ENCODE measurements at regions not wholly inside any gene's neighbourhood (a gene's known extent, or its start where the extent isn't known, plus 50 kb on each side); places are given as distances from the start of the nearest gene placed in this dataset.

DNA sequence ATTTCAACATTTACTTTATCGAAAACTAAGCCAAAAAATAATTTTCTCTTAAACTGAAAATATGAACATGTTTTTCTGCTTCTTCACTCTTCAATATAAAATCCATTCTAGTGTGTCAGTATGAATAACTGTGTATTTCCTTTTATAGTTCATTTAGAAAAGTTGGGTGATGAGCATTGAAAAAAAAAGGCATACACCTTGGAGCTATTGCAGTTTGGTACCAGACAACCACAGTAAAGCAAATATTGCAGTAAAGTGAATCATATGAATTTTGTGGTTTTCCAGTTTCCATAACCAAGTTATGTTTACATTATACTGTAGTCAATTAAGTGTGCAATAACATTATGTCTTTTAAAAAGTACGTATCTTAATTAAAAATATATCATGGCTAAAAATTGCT is 195.0 kb upstream of the FOXG1 start:
- H3K4me1 ChIP-seq (ENCODE audit: control insufficient read depth, insufficient read depth, low read length), result no peaks in the 10 kb centered on the region
- no peaks in the 10 kb centered on the region for H3K36me3 ChIP-seq (ENCODE audit: control insufficient read depth, insufficient read depth, low read length)
- DNase-seq, result no peak
- WGBS (ENCODE audit: insufficient coverage), result no CpG with 5 or more reads among the region's 2 CpGs
- H3K4me3 ChIP-seq (ENCODE audit: low read length), result no peak overlapping the region
- H3K27ac ChIP-seq (ENCODE audit: low read length), result no peak overlapping the region
- H3K27me3 ChIP-seq (ENCODE audit: control insufficient read depth, insufficient read depth, low read length), result no peaks in the 10 kb centered on the region
- peaks cover 15% of the 10 kb centered on the region for H3K9me3 ChIP-seq (replicated peaks; ENCODE audit: control insufficient read depth, low read depth, low read length)

DNA sequence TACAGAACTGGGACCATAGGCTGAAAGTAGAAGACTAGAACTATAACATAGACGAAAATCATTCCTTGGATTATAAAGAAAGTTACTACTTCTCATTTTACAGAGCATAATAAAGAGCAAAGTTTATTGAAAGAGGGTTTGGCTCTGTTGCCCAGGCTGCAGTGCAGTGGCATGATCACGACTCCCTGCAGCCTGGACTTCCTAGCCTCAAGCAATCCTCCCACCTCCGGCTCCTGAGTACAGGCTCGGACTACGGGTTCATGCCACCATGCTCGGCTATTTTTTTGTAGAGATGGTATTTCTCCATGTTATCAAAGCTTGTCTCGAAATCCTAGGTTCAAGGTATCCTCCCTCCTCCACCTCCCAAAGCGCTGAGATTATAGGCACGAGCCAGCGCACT is 190.1 kb upstream of the FOXG1 start:
- H3K27ac ChIP-seq (ENCODE audit: low read length), result no peak overlapping the region
- no peaks in the 10 kb centered on the region for H3K27me3 ChIP-seq (ENCODE audit: control insufficient read depth, insufficient read depth, low read length)
- no peaks in the 10 kb centered on the region for H3K36me3 ChIP-seq (ENCODE audit: control insufficient read depth, insufficient read depth, low read length)
- no peak overlapping the region for H3K4me3 ChIP-seq (ENCODE audit: low read length)
- no CpG with 5 or more reads among the region's 10 CpGs for WGBS (ENCODE audit: insufficient coverage)
- H3K4me1 ChIP-seq (ENCODE audit: control insufficient read depth, insufficient read depth, low read length), result no peaks in the 10 kb centered on the region
- H3K9me3 ChIP-seq (replicated peaks; ENCODE audit: control insufficient read depth, low read depth, low read length), result peaks cover 15% of the 10 kb centered on the region
- no peak for DNase-seq

DNA sequence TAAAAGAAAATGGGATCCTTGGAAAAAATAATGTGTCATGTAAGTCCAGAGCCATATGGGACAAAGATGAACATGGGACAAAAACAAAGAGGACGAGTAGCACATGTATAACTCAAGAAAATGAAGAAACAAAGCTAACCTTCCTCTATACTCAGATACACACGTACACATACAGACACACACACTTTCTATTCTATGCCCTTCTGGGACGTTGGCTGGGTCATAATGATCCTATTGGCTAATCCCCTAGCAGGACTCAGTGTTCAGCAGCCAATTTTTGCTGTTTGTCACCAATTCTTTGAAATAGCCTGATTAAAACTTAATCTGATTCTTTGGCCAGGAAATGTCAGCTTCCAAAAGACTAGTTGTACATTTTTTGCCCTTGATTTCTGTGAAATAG is 189.4 kb upstream of the FOXG1 start:
- WGBS (ENCODE audit: insufficient coverage), result 58% methylated on average over 2 of the region's 3 CpGs
- H3K4me1 ChIP-seq (ENCODE audit: control insufficient read depth, insufficient read depth, low read length), result no peaks in the 10 kb centered on the region
- no peak overlapping the region for H3K27ac ChIP-seq (ENCODE audit: low read length)
- no peaks in the 10 kb centered on the region for H3K27me3 ChIP-seq (ENCODE audit: control insufficient read depth, insufficient read depth, low read length)
- H3K4me3 ChIP-seq (ENCODE audit: low read length), result no peak overlapping the region
- no peaks in the 10 kb centered on the region for H3K36me3 ChIP-seq (ENCODE audit: control insufficient read depth, insufficient read depth, low read length)
- DNase-seq, result peak; percentile 7
- H3K9me3 ChIP-seq (replicated peaks; ENCODE audit: control insufficient read depth, low read depth, low read length), result peaks cover 15% of the 10 kb centered on the region

DNA sequence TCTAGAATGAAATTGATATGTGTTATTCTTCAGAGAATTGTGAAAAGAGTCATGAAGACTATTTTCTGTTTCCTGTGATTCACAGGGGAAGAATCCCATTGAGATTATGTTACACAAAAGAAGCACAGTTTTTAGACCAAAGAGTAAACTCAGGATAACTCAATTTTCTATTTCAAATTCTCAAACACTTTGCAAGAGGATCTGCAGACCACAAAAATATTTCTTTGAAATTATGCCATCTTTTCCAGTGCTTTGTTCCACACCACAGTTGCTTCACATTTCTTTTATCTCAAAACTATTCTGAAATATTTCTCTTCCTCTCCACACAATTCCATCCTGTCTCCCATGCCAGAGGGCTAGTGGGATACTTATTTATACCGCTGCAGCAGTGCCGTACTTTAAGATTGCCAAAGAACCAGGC is 188.9 kb upstream of the FOXG1 start:
- peak; percentile 29 for DNase-seq
- no CpG with 5 or more reads among the region's 2 CpGs for WGBS (ENCODE audit: insufficient coverage)

DNA sequence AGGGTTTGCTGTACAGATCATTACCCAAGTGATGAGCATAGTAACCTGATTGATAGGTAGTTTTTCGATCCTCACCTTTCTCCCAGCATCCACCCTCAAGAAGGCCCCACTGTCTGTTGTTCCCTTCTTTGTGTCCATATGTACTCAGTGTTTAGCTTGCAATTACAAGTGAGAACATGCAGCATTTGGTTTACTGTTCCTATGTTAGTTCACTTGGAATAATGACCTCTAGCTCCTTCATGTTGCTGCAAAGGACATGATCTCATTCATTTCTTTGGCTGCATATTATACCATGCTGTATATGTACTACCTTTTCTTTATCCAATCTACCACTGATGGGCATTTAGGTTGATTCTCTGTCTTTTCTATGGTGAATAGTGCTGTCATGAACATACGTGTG is 181.6 kb upstream of the FOXG1 start:
- Histone ChIP-seq H3K36me3 (ENCODE audit: control insufficient read depth, insufficient read depth, low read length) (no peaks in the 10 kb centered on the region), H3K4me1 (ENCODE audit: control insufficient read depth, insufficient read depth, low read length) (no peaks in the 10 kb centered on the region), H3K4me3 (ENCODE audit: low read length) (no peak overlapping the region), H3K27ac (ENCODE audit: low read length) (no peak overlapping the region), H3K9me3 (replicated peaks; ENCODE audit: control insufficient read depth, low read depth, low read length) (no peaks in the 10 kb centered on the region), H3K27me3 (ENCODE audit: control insufficient read depth, insufficient read depth, low read length) (no peaks in the 10 kb centered on the region)
- WGBS (ENCODE audit: insufficient coverage), result no CpG with 5 or more reads among the region's 2 CpGs
- no peak for DNase-seq

More for the DNA sequence above, 188.9 kb upstream of the FOXG1 start:
- Histone ChIP-seq H3K4me3 (ENCODE audit: low read length) (no peak overlapping the region), H3K27ac (ENCODE audit: low read length) (peak overlapping the region; percentile 37), H3K4me1 (ENCODE audit: control insufficient read depth, insufficient read depth, low read length) (no peaks in the 10 kb centered on the region), H3K27me3 (ENCODE audit: control insufficient read depth, insufficient read depth, low read length) (no peaks in the 10 kb centered on the region), H3K9me3 (replicated peaks; ENCODE audit: control insufficient read depth, low read depth, low read length) (peaks cover 13% of the 10 kb centered on the region), H3K36me3 (ENCODE audit: control insufficient read depth, insufficient read depth, low read length) (no peaks in the 10 kb centered on the region)

DNA sequence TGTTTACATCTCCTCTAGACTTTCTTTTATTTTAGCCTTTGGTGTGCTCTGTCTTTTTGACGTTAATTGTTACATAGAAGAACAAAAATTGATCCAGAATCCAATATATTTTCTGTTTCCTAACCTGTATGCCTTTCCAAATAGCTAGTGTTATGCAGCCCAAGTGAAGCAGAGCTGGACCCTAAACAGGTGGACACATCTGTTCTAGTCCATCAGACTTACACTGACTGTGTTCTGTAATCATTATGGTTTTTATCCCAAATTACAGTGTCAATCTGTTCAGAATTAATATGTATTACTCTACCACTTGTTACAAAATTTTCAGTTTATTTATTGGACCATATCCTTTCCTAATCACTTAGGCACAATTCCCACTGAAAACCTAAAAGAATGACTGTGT is 176.8 kb upstream of the FOXG1 start:
- DNase-seq, result peak; percentile 32

DNA sequence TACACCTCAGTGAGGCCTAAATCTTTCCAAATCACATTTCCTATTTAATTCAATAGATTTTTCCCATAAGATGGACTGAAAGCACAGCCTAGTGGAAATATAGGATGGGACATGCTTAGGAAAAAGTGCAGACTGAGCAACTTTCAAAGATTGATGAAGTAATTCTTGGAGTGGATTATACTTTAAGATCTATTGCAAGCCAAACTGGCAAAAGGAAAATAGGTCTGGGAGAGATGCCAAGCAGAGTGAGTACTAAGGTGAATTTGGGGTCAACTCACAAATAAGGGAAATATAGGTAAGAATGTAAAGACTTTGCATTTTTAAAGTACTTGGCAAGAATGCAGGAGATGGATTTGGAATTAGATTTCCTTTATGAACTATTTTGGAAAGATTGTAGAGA is 170.2 kb upstream of the FOXG1 start:
- Histone ChIP-seq H3K9me3 (replicated peaks; ENCODE audit: control insufficient read depth, low read depth, low read length) (no peaks in the 10 kb centered on the region), H3K27ac (ENCODE audit: low read length) (peak overlapping the region; percentile 60), H3K36me3 (ENCODE audit: control insufficient read depth, insufficient read depth, low read length) (no peaks in the 10 kb centered on the region), H3K4me3 (ENCODE audit: low read length) (no peak overlapping the region), H3K27me3 (ENCODE audit: control insufficient read depth, insufficient read depth, low read length) (no peaks in the 10 kb centered on the region), H3K4me1 (ENCODE audit: control insufficient read depth, insufficient read depth, low read length) (no peaks in the 10 kb centered on the region)
- DNase-seq, result peak; percentile 94

More for the DNA sequence above, 176.8 kb upstream of the FOXG1 start:
- Histone ChIP-seq H3K36me3 (ENCODE audit: control insufficient read depth, insufficient read depth, low read length) (no peaks in the 10 kb centered on the region), H3K27ac (ENCODE audit: low read length) (no peak overlapping the region), H3K9me3 (replicated peaks; ENCODE audit: control insufficient read depth, low read depth, low read length) (no peaks in the 10 kb centered on the region), H3K27me3 (ENCODE audit: control insufficient read depth, insufficient read depth, low read length) (no peaks in the 10 kb centered on the region), H3K4me3 (ENCODE audit: low read length) (no peak overlapping the region), H3K4me1 (ENCODE audit: control insufficient read depth, insufficient read depth, low read length) (peaks cover 2% of the 10 kb centered on the region)
- WGBS (ENCODE audit: insufficient coverage), result no CpG with 5 or more reads among the region's 1 CpG

DNA sequence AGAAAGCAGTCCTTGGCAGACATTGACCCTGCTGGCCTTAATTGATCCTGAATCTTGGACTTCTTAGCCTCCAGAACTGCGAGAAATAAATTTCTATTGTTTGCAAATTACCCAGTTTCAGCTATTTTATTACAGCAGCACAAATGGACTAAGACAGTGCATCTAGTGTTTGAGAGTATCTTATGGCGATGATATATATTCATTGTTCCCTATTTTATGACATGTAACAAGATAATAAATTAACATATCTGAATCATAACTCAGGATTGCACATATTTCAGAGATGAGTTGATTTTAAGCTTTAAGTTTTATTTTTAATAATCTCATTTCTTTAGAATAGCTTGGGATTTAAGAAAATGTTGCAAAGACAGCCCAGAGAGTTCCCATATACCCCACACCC is 167.4 kb upstream of the FOXG1 start:
- no CpG with 5 or more reads among the region's 2 CpGs for WGBS (ENCODE audit: insufficient coverage)
- Histone ChIP-seq H3K27ac (ENCODE audit: low read length) (no peak overlapping the region), H3K9me3 (replicated peaks; ENCODE audit: control insufficient read depth, low read depth, low read length) (no peaks in the 10 kb centered on the region), H3K27me3 (ENCODE audit: control insufficient read depth, insufficient read depth, low read length) (no peaks in the 10 kb centered on the region), H3K4me3 (ENCODE audit: low read length) (no peak overlapping the region), H3K36me3 (ENCODE audit: control insufficient read depth, insufficient read depth, low read length) (no peaks in the 10 kb centered on the region), H3K4me1 (ENCODE audit: control insufficient read depth, insufficient read depth, low read length) (no peaks in the 10 kb centered on the region)
- DNase-seq, result no peak

DNA sequence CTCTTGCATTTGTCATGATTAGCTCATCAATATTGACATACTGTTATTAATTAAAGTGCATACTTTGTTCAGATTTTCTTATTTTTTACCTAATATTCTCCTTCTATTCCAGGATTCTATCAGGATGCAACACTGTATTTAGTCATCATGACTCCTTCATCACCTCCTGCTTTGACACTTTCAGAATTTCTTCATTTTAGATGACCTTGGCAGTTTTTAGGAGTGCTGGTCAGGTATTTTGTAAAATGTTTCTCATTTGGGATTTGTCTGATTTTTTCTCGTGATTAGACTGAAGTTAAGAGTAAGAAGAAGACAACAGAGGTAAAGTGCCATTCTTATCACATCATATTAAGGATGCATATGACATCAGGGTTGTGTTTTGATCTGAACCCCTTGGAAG is 167.0 kb upstream of the FOXG1 start:
- H3K4me3 ChIP-seq (ENCODE audit: low read length), result no peak overlapping the region
- H3K4me1 ChIP-seq (ENCODE audit: control insufficient read depth, insufficient read depth, low read length), result no peaks in the 10 kb centered on the region
- no peak for DNase-seq
- no peaks in the 10 kb centered on the region for H3K36me3 ChIP-seq (ENCODE audit: control insufficient read depth, insufficient read depth, low read length)
- WGBS (ENCODE audit: insufficient coverage), result no CpG with 5 or more reads among the region's 1 CpG
- no peaks in the 10 kb centered on the region for H3K27me3 ChIP-seq (ENCODE audit: control insufficient read depth, insufficient read depth, low read length)
- no peaks in the 10 kb centered on the region for H3K9me3 ChIP-seq (replicated peaks; ENCODE audit: control insufficient read depth, low read depth, low read length)
- H3K27ac ChIP-seq (ENCODE audit: low read length), result no peak overlapping the region

DNA sequence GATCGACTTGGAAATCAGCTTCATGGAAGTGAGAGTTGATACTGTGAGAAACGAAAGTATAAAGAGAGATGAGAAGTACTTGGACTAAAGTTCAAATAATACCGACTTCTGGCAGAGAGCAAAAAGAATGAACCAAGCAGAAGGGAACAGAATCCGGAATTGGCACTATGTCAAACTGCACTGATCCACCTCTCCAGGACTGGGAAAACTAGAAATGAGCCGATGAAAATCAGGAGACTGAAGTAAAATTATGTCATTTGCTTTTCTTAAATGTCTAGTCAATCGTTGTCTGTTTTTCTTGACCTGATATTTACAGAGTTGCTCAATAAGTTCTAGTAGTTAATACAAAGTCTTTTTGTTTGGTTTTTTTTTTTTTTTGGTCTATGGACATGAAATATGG is 163.0 kb upstream of the FOXG1 start:
- 20% methylated on average over 1 of the region's 6 CpGs for WGBS (ENCODE audit: insufficient coverage)

DNA sequence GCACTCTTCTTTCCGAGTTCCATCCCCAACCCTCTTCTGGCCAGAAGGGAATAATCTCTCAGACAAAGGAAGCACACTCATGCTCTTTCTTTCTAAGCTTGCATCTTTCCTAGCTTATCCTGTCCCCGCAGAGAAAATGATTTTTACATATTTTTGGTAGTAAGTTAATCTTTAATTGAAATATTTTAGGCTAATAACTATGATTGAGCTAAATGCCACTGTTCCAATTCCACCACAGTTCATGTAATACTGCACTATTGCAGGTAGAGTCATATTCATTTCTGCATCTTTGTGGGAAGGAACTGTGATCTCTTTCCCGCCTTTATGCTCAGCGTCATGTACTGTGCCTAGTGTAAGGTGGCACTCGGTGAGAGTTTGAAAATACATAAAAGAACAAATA is 158.9 kb upstream of the FOXG1 start:
- no peak for DNase-seq
- H3K36me3 ChIP-seq (ENCODE audit: control insufficient read depth, insufficient read depth, low read length), result no peaks in the 10 kb centered on the region
- no CpG with 5 or more reads among the region's 5 CpGs for WGBS (ENCODE audit: insufficient coverage)
- H3K9me3 ChIP-seq (replicated peaks; ENCODE audit: control insufficient read depth, low read depth, low read length), result no peaks in the 10 kb centered on the region
- H3K27ac ChIP-seq (ENCODE audit: low read length), result no peak overlapping the region
- H3K4me3 ChIP-seq (ENCODE audit: low read length), result no peak overlapping the region
- no peaks in the 10 kb centered on the region for H3K4me1 ChIP-seq (ENCODE audit: control insufficient read depth, insufficient read depth, low read length)
- H3K27me3 ChIP-seq (ENCODE audit: control insufficient read depth, insufficient read depth, low read length), result no peaks in the 10 kb centered on the region

More for the DNA sequence above, 163.0 kb upstream of the FOXG1 start:
- Histone ChIP-seq H3K36me3 (ENCODE audit: control insufficient read depth, insufficient read depth, low read length) (no peaks in the 10 kb centered on the region), H3K9me3 (replicated peaks; ENCODE audit: control insufficient read depth, low read depth, low read length) (no peaks in the 10 kb centered on the region), H3K27me3 (ENCODE audit: control insufficient read depth, insufficient read depth, low read length) (no peaks in the 10 kb centered on the region), H3K27ac (ENCODE audit: low read length) (no peak overlapping the region), H3K4me1 (ENCODE audit: control insufficient read depth, insufficient read depth, low read length) (no peaks in the 10 kb centered on the region), H3K4me3 (ENCODE audit: low read length) (no peak overlapping the region)
- DNase-seq, result peak; percentile 81

Data from muscle of leg (tissue), 3 donors.